Astrocyte of the spinal cord (primary cell): ENCODE measurements at regions not wholly inside any gene's neighbourhood (a gene's known extent, or its start where the extent isn't known, plus 50 kb on each side); places are given as distances from the start of the nearest gene placed in this dataset.

Experiments
- DNase-seq: peaks from one replicate; pipeline ENCODE4 v3.0.0; 2011; ENCODE audit warnings: low read depth, low spot score
- H3K4me3 ChIP-seq: 2 replicates; pipeline ENCODE4 v1.5.1; 2011; ENCODE audit warnings: low read depth, mild to moderate bottlenecking, low read length, moderate library complexity
- in situ Hi-C: cut with HindIII; loops from 2 replicates; pipeline ENCODE4 v1.10.0; 2017; ENCODE audit warnings: low sequenced_read_pairs
- TF ChIP-seq, protein P1 (sequence below): IDR thresholded peaks from 2 replicates; pipeline ENCODE4 v1.5.1; 2012; ENCODE audit warnings: low read depth, mild to moderate bottlenecking, low read length, inconsistent platforms

DNA sequence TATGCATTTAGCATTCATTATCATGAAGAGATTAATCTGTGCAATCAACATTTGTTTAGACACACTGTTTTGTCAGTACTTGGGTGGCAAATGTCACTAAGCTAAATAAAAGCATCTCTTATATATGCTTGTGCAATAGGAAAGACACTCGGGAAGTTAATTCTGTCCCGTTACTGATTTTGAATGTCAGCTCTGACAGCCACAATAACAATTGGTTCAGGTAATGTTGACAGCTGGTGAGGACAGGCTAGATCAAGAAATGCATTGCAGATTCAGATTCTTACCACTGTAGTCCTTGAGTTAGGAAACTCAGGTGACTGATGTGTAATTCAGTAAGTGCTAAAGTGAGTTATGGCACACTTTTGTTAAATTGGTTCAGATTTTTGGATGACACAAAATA, 523.8 kb upstream of the FAT3 start:
- no peak for DNase-seq
- in situ Hi-C loops, result no loop called here
- no peak overlapping the region for H3K4me3 ChIP-seq
- TF ChIP-seq, protein P1, sequence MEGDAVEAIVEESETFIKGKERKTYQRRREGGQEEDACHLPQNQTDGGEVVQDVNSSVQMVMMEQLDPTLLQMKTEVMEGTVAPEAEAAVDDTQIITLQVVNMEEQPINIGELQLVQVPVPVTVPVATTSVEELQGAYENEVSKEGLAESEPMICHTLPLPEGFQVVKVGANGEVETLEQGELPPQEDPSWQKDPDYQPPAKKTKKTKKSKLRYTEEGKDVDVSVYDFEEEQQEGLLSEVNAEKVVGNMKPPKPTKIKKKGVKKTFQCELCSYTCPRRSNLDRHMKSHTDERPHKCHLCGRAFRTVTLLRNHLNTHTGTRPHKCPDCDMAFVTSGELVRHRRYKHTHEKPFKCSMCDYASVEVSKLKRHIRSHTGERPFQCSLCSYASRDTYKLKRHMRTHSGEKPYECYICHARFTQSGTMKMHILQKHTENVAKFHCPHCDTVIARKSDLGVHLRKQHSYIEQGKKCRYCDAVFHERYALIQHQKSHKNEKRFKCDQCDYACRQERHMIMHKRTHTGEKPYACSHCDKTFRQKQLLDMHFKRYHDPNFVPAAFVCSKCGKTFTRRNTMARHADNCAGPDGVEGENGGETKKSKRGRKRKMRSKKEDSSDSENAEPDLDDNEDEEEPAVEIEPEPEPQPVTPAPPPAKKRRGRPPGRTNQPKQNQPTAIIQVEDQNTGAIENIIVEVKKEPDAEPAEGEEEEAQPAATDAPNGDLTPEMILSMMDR, result no peak

DNA sequence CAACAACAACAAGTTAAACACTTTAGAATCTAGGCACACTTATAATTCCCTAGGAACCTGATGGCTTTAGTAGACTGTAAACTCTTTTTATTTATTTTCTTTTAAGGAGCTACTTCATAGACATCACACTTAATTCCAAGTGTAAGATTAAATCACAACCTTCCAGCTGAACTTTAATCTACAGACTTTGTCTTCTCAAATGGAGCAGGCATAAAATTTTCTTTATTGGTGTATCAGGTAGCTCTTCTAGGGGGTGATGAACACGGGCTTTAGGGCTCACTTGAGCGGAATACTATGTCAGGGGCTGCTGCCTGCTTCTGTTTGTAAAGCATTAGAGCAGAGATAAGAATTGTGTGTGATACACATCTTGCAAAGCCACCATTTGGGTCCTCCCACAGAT, 525.8 kb upstream of the FAT3 start:
- no peak for DNase-seq
- in situ Hi-C loops, result no loop called here
- H3K4me3 ChIP-seq, result no peak overlapping the region
- TF ChIP-seq, protein P1, result no peak

DNA sequence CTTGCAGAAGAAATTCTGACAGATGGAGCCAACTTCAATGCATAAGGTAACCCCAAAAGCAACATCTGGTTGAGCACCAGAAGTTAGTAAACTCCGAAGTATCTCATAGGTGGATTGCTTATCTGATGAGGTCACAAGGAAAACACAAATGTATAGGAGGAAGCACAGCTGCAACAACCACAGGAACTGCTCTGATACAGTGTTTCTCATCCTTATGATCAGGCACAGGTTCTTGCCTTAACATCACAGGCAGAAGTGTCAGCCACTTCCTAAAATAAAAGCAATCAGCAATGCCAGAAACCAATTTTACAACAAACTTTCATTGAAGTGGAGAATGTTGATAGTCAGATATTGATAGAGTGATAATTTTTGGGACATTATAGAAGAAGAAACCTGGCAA, 530.3 kb upstream of the FAT3 start:
- TF ChIP-seq, protein P1, result no peak
- in situ Hi-C loops, result no loop called here
- H3K4me3 ChIP-seq, result no peak overlapping the region
- no peak for DNase-seq

DNA sequence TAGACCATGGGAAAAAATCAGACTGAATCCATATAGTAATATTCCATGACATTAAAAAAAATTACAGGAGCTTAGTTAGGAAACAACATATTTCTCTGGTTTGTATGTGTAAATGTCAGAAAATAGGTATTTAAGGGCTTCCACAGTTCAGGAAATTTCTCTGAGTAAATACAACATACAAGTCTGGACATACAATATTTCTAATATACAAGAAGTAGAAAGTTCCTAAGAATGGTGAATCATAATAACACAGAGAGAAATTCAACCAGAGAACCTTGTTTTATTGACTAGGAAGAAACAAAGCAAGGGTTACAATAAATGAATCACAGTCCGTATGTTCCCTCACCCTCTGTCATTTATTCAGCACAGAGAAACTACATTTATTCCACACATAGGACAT, 532.7 kb upstream of the FAT3 start:
- no peak for DNase-seq
- in situ Hi-C loops, result no loop called here
- no peak overlapping the region for H3K4me3 ChIP-seq
- TF ChIP-seq, protein P1, result no peak

DNA sequence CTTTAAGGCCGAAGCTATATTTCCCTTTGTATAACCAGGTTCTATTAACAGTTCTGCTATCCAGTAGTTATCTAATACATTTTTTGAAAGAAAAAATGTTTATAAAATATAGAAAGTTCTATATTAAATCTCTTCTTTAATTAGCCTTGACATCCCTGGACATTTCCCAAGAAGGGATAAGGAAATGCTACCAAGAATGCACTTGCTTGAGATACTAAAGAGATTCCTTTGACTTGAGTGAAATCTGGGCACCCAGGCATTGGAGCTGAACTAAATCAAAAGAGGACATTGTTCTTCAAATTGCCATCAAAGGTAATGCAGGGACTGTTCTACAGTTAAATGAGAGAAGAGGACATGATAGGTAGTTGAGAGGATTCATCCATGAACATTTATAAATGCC, 535.9 kb upstream of the FAT3 start:
- no peak overlapping the region for H3K4me3 ChIP-seq
- in situ Hi-C loops, result no loop called here
- TF ChIP-seq, protein P1, result no peak
- no peak for DNase-seq

DNA sequence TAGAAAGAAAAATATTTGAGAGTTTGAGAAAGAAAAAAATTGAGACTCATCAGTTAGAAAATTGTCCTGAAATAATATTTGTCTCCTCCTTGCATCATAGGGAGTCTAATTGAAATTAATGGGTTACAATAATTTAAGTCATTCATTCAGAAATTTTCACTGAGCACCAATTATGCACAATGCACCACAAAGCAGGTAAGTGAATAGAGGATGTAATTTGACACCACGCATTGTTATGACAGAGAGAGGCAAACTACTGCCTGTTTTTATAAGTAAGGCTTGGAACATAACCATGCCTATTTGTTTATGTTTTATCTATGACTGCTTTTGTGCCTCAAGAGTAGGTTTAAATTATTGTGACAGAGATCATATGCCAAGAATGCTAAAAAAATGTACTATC, 537.9 kb upstream of the FAT3 start:
- in situ Hi-C loops, result no loop called here
- DNase-seq, result no peak
- H3K4me3 ChIP-seq, result no peak overlapping the region
- TF ChIP-seq, protein P1, result no peak

DNA sequence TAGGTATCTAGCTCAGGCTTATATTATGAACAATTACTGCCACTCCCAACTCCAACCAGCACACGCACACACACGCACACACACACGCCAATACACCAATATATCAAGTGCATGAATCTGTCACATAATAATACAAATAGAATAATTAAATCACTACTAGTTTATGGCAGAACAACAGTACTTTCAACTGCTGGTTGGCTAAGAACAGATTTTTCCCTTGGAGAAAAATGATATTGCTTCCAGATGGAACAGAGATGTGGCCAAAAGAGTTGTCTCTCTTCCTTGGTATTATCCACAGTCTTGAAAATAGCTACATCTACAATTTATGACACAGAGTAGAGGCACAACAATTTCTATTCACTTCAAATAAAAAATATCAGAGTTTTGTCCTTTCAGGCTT, 538.3 kb upstream of the FAT3 start:
- TF ChIP-seq, protein P1, result no peak
- in situ Hi-C loops, result no loop called here
- no peak for DNase-seq
- no peak overlapping the region for H3K4me3 ChIP-seq
